Stimulated activated CD4-positive, alpha-beta T cell treated with anti-CD3 and anti-CD28 coated beads, Interleukin-2, amount 100 ng/mL, for 4 hours (primary cell): ENCODE measurements at regions not wholly inside any gene's neighbourhood (a gene's known extent, or its start where the extent isn't known, plus 50 kb on each side); places are given as distances from the start of the nearest gene placed in this dataset.
"Not testable (repeated sequence)": the region's sequence is repeated elsewhere in the genome, so short reads cannot be mapped to it uniquely, and the experiment has no call there.

Experiments
- DNase-seq: peaks from one replicate; pipeline ENCODE4 v3.0.0-alpha.2; 2020; ENCODE audit warnings: low read depth

DNA sequence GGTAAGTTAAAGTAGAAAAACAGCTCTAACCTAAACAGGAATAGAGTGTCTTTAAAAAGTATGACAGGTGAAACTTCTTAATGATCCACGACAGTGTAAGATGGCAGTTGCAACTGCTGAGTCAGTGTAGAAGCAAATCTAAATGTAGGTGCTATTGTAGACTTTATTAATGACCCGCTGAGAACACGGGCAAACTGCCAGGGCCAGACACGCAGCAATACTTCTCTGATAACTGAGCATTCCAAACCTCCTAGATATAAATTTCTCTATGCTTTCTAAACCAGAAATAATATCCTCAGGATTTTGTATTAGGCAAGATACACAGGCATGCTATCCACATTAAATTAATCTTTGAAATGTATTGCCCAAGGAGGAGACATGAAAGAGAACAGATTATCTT is 1076.4 kb downstream of the HACE1 start:
- no peak for DNase-seq

DNA sequence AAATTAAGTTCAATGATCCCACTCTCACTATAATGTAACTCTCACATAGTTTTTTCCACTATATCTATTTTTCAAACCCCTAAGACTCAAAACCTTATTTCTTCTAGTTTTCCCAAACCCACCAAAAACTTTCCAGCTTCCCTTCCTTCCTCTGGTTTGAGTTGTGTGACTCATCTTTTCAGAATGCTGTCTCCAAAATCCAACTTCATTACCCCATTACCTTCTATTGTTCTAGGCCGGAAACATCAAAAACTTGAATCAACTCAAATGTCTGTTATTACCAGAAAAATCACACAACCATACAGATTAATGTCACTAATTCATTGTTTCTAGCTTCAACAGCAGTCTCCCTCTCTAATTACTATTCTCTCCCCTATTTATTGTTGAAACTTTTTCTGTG is 1090.3 kb downstream of the HACE1 start:
- DNase-seq = no peak

- no peak for DNase-seq
Measured at GRCh38 chr6:103750603-103751002, 1109.1 kb downstream of the HACE1 start.

- no peak for DNase-seq
Measured at GRCh38 chr6:103734016-103734415, 1125.7 kb downstream of the HACE1 start.

GRCh38 chr6:103729658-103730057 is 1130.1 kb downstream of the HACE1 start:
- DNase-seq = no peak

GRCh38 chr6:103723438-103724322 is 1136.0 kb downstream of the HACE1 start:
- DNase-seq = no peak

GRCh38 chr6:103722683-103723082 is 1137.0 kb downstream of the HACE1 start:
- no peak for DNase-seq

- DNase-seq = no peak
Measured at GRCh38 chr6:103721923-103722322, 1137.8 kb downstream of the HACE1 start.

DNA sequence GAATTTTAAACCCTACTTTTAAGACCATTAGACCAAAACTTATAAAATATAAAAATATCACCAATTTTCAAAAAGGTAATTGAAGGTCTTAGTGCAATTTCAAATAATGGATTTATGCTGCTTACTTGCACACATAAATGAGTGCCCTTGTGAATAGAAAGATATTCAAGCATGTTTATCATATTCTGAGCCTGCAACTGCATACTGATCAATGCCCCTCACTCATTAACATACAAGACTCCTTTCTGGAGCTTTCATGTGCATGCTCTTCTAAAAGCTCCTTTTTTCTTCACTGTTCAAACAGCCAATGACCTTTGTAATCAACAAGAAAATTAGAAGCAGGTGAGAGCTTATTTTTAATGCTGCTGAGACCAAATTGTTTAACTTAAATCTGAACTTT is 1139.3 kb downstream of the HACE1 start:
- no peak for DNase-seq

- no peak for DNase-seq
Measured at GRCh38 chr6:103719545-103719944, 1140.2 kb downstream of the HACE1 start.

DNA sequence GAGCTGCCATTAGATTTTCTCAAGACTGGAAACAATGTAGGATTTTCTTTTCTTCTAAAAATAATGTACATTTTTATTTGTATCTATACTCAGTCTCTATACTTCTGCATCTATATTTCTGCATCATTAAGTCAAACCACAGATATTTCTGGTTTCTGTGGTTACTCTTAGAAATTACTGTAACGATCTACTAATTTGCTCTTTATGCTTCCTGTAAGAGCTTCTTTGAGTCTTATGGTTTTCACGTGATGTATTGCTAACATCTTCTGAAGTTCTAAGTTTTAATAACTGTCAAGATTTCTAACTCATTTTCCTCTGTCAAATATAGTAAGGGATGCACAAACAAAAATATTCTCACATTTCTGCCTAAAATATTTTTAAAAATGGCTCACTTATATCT is 1144.5 kb downstream of the HACE1 start:
- no peak for DNase-seq

DNA sequence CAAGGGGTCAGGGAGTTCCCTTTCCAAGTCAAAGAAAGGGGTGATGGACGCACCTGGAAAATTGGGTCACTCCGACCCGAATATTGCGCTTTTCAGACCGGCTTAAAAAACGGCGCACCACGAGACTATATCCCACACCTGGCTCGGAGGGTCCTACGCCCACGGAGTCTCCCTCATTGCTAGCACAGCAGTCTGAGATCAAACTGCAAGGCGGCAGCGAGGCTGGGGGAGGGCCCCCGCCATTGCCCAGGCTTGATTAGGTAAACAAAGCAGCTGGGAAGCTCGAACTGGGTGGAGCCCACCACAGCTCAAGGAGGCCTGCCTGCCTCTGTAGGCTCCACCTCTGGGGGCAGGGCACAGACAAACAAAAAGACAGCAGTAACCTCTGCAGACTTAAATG is 1150.5 kb downstream of the HACE1 start:
- not testable (repeated sequence) for DNase-seq

- no peak for DNase-seq
Measured at GRCh38 chr6:103707596-103708325, 1152.0 kb downstream of the HACE1 start.

- DNase-seq = no peak
Measured at GRCh38 chr6:103699769-103700168, 1160.0 kb downstream of the HACE1 start.

DNA sequence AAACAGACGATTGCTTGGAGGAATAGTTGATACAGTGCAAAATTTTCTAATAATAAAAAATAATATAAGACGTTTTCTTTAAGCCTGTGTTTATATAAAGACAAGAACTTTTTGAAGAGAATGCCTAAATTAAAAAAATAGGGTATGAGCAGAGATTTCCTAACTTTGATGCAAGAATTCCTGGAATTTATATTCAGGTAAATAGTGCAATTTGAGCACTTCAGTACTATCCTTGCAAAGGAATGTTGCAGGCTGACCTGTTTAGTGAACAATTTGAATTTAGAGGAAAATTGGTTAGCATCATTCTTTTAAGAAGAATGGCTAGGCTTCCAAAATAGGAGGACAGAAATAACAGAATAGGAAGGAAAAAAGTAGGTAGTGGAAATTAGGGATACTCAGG is 1172.3 kb downstream of the HACE1 start:
- DNase-seq = no peak

GRCh38 chr6:103680116-103680515 is 1179.6 kb downstream of the HACE1 start:
- no peak for DNase-seq

GRCh38 chr6:103677290-103677689 is 1182.4 kb downstream of the HACE1 start:
- no peak for DNase-seq

- no peak for DNase-seq
Measured at GRCh38 chr6:103675807-103676406, 1183.8 kb downstream of the HACE1 start.

GRCh38 chr6:103674790-103675189 is 1184.9 kb downstream of the HACE1 start:
- DNase-seq = no peak

- no peak for DNase-seq
Measured at GRCh38 chr6:103672169-103672568, 1187.5 kb downstream of the HACE1 start.

GRCh38 chr6:103629613-103630012 is 1230.1 kb downstream of the HACE1 start:
- no peak for DNase-seq

DNA sequence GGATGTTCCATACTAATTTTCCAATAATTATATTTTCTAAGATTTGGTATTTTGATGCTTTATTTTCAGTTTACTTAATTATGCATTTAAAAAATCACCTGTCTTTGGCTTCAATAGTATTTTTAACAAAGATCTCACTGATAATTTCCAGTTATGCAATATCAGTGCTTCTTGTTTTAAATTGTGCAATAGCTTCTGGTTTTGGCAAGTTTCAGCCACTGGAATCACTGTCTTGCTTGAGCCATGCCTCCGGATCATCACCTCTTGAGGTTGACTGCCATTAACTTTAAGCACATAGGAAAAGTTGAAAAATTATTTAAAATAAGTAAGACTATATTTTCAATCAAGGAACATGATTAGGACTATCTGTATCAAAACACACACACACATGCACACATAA is 1242.1 kb downstream of the HACE1 start:
- no peak for DNase-seq

DNA sequence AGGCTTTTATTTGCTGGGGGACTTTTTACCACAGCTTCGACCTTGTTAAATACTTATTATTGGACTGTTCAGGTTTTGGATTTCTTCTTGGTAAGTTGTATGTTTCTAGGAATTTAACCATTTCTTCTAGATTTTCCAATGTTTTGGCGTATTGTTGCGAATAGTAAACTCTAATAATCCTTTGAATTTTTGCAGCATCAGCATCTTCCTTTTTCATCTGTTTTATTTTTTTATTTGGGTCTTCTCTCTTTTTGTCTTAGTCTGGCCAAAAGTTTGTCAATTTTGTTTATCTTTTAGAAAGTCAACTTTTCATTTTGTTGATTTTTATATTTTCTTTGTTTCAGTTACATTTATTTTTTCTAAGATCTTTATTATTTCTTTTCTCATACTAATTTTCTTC is 1272.0 kb downstream of the HACE1 start:
- DNase-seq = no peak
